Left lung (tissue), 4 donors: ENCODE measurements at regions not wholly inside any gene's neighbourhood (a gene's known extent, or its start where the extent isn't known, plus 50 kb on each side); places are given as distances from the start of the nearest gene placed in this dataset.

Experiments used
- ATAC-seq: fragments of 200-7000 bp; cut with Tn5 transposase; one replicate; pipeline ENCODE4 v1.9.1; 2020; ENCODE audit warnings: moderate library complexity
- DNase-seq, 4 donors: peaks; one replicate each; pipeline ENCODE4 v3.0.0-alpha.2; 2013 to 2020
- H3K27ac ChIP-seq, 2 donors: fragments of 200-600 bp; sonication (generic) in 1 of 2; one replicate each; pipeline versions ENCODE4 v1.5.0 to v1.8.0; 2020 to 2021
- H3K27me3 ChIP-seq, 2 donors: fragments of 200-600 bp; sonication (generic) in 1 of 2; one replicate each; pipeline versions ENCODE4 v1.5.0 to v1.8.0; 2020 to 2021
- H3K36me3 ChIP-seq, 2 donors: fragments of 200-600 bp; sonication (generic) in 1 of 2; one replicate each; pipeline versions ENCODE4 v1.5.0 to v1.8.0; 2020 to 2021
- H3K4me1 ChIP-seq, 2 donors: fragments of 200-600 bp; one replicate each; pipeline ENCODE4 v1.8.0; 2021
- H3K4me3 ChIP-seq, 2 donors: fragments of 200-600 bp; sonication (generic) in 1 of 2; one replicate each; pipeline versions ENCODE4 v1.5.0 to v1.8.0; 2020 to 2021; ENCODE audit warnings: mild to moderate bottlenecking in 1 of 2
- H3K9me3 ChIP-seq, 2 donors: fragments of 200-600 bp; sonication (generic) in 1 of 2; one replicate each; pipeline versions ENCODE4 v1.5.0 to v1.8.0; 2020 to 2021
- CTCF ChIP-seq, 2 donors: fragments of 200-600 bp; sonication (generic) in 1 of 2; IDR thresholded peaks; one replicate each; pipeline versions ENCODE4 v1.5.0 to v1.8.0; 2021; ENCODE audit warnings: antibody characterized with exemption in 2 of 2
- intact Hi-C, 2 donors: fragments of 100-400 bp; cut with DNase I; formaldehyde crosslinking; loops; one replicate each; pipeline versions ENCODE4 v1.11.2 to v1.14.2; 2022
- donor health status: DM: no; HTN: yes; CAD: no.
- donor health status: DM: no; HTN: no; CAD: no.

GRCh38 chr16:59591480-59591879 is 857.4 kb upstream of the GOT2 start:
- Histone ChIP-seq H3K4me3 (no peak overlapping the region), H3K4me1 (no peaks in the 10 kb centered on the region), H3K27ac (no peak overlapping the region), H3K9me3 (no peaks in the 10 kb centered on the region), H3K27me3 (no peaks in the 10 kb centered on the region), H3K36me3 (no peaks in the 10 kb centered on the region)
- no peak for DNase-seq
- intact Hi-C loops: no loop called here
- no peak for TF ChIP-seq CTCF (IDR thresholded peaks at IDR 0.05)
- no peak for ATAC-seq

GRCh38 chr16:59590845-59591244 is 856.7 kb upstream of the GOT2 start:
- no peak for ATAC-seq
- Histone ChIP-seq H3K4me3 (no peak overlapping the region), H3K27me3 (no peaks in the 10 kb centered on the region), H3K4me1 (no peaks in the 10 kb centered on the region), H3K9me3 (no peaks in the 10 kb centered on the region), H3K27ac (no peak overlapping the region), H3K36me3 (no peaks in the 10 kb centered on the region)
- DNase-seq: no peak
- intact Hi-C loops: no loop called here
- TF ChIP-seq CTCF (IDR thresholded peaks at IDR 0.05): no peak

- intact Hi-C loops: no loop called here
- H3K27ac ChIP-seq: no peak overlapping the region
- TF ChIP-seq CTCF (IDR thresholded peaks at IDR 0.05): no peak
- H3K27me3 ChIP-seq: no peaks in the 10 kb centered on the region
- no peaks in the 10 kb centered on the region for H3K36me3 ChIP-seq
- no peak overlapping the region for H3K4me3 ChIP-seq
- no peak for ATAC-seq
- no peaks in the 10 kb centered on the region for H3K9me3 ChIP-seq
- H3K4me1 ChIP-seq: no peaks in the 10 kb centered on the region
- no peak for DNase-seq
Observed at GRCh38 chr16:59586331-59586730, 852.2 kb upstream of the GOT2 start.

GRCh38 chr16:59574296-59574695 is 840.2 kb upstream of the GOT2 start:
- H3K9me3 ChIP-seq: peaks cover 0 to 6% of the 10 kb centered on the region in 2 donors
- no peak for DNase-seq
- H3K36me3 ChIP-seq: no peaks in the 10 kb centered on the region
- no peak overlapping the region for H3K4me3 ChIP-seq
- no peak for TF ChIP-seq CTCF (IDR thresholded peaks at IDR 0.05)
- H3K4me1 ChIP-seq: no peaks in the 10 kb centered on the region
- no peaks in the 10 kb centered on the region for H3K27me3 ChIP-seq
- H3K27ac ChIP-seq: no peak overlapping the region
- ATAC-seq: no peak
- intact Hi-C loops: no loop called here

- no peak for TF ChIP-seq CTCF (IDR thresholded peaks at IDR 0.05)
- H3K4me1 ChIP-seq: no peaks in the 10 kb centered on the region
- H3K27me3 ChIP-seq: no peaks in the 10 kb centered on the region
- no peak overlapping the region for H3K4me3 ChIP-seq
- no peaks in the 10 kb centered on the region for H3K36me3 ChIP-seq
- intact Hi-C loops: no loop called here
- DNase-seq (no peak), ATAC-seq (no peak)
- no peak overlapping the region for H3K27ac ChIP-seq
- peaks cover 0 to 6% of the 10 kb centered on the region in 2 donors for H3K9me3 ChIP-seq
Observed at GRCh38 chr16:59573528-59574271, 839.6 kb upstream of the GOT2 start.
